Erythroblast (primary cell): ENCODE measurements at regions not wholly inside any gene's neighbourhood (a gene's known extent, or its start where the extent isn't known, plus 50 kb on each side); places are given as distances from the start of the nearest gene placed in this dataset.

Experiments used
- GATA1 ChIP-seq: IDR thresholded peaks from 2 replicates; pipeline ENCODE4 v1.6.1; 2011; ENCODE audit warnings: low read depth, mild to moderate bottlenecking, control low read depth, low read length, moderate library complexity
- POLR2A ChIP-seq: IDR thresholded peaks from 2 replicates; pipeline ENCODE4 v1.6.1; 2011; ENCODE audit warnings: mild to moderate bottlenecking, low read length

- TF ChIP-seq POLR2A (no peak), GATA1 (no peak)
These were observed 123.3 kb downstream of the SLC38A6 start for GRCh38 chr14:61104358-61104757.
